CD4-positive, alpha-beta T cell (primary cell): ENCODE measurements at regions not wholly inside any gene's neighbourhood (a gene's known extent, or its start where the extent isn't known, plus 50 kb on each side); places are given as distances from the start of the nearest gene placed in this dataset.

Experiments used
- ATAC-seq: fragments of 200-7000 bp; cut with Tn5 transposase; one replicate; pipeline ENCODE4 v1.10.0; 2022; ENCODE audit warnings: mild to moderate bottlenecking; ENCODE audit not compliant: poor library complexity
- CTCF ChIA-PET: fragments of 350-600 bp; sonication (Branson Sonifier 250); formaldehyde crosslinking; loops from one replicate; lab custom pipeline; 2021; ENCODE audit warnings: antibody characterized with exemption, inconsistent platforms; lab: Charles Lee
- POLR2A ChIA-PET: fragments of 350-600 bp; sonication (Branson Sonifier 250); formaldehyde crosslinking; loops from one replicate; lab custom pipeline; 2021; ENCODE audit warnings: antibody characterized with exemption, inconsistent platforms; lab: Charles Lee
- DNase-seq, 14 experiments: peaks; one replicate each; pipeline ENCODE4 v3.0.0-alpha.2; 2013 to 2020; ENCODE audit warnings: mixed read lengths in 2 of 14
- H3K27ac ChIP-seq, 2 donors: one replicate each; pipeline versions ENCODE4 v1.5.1 to v1.7.0; 2013; ENCODE audit warnings: low read length in 2 of 2, low read depth in 1 of 2, mild to moderate bottlenecking in 1 of 2
- H3K27me3 ChIP-seq, 2 experiments: 1 replicate in 1 of 2; 2 replicates in 1 of 2; pipeline versions ENCODE4 v1.6.1 to v1.7.0; 2013; ENCODE audit warnings: low read length in 2 of 2, control low read depth in 1 of 2, mild to moderate bottlenecking in 1 of 2, moderate library complexity in 1 of 2; ENCODE audit not compliant: insufficient read depth in 2 of 2, control insufficient read depth in 1 of 2
- H3K36me3 ChIP-seq: one replicate; pipeline ENCODE4 v1.6.1; 2013; ENCODE audit warnings: low read length, control low read depth; ENCODE audit not compliant: insufficient read depth
- H3K4me1 ChIP-seq: one replicate; pipeline ENCODE4 v1.6.1; 2013; ENCODE audit warnings: low read length, control low read depth; ENCODE audit not compliant: insufficient read depth
- H3K4me3 ChIP-seq: one replicate; pipeline ENCODE4 v1.5.1; 2013; ENCODE audit warnings: mild to moderate bottlenecking, low read length, moderate library complexity
- H3K9me3 ChIP-seq, 2 experiments: 1 replicate in 1 of 2; 2 replicates in 1 of 2; pipeline versions ENCODE4 v1.6.1 to v1.7.0; 2013; ENCODE audit warnings: low read length in 2 of 2, mild to moderate bottlenecking in 2 of 2, control low read depth in 1 of 2, moderate library complexity in 1 of 2; ENCODE audit not compliant: control insufficient read depth in 1 of 2, insufficient read depth in 1 of 2
- H3K27ac Mint-ChIP-seq: one replicate; pipeline ENCODE4 v1.8.0; 2020; ENCODE audit warnings: mixed read lengths
- H3K27me3 Mint-ChIP-seq: one replicate; pipeline ENCODE4 v1.8.0; 2021; ENCODE audit warnings: mixed read lengths
- H3K36me3 Mint-ChIP-seq: one replicate; pipeline ENCODE4 v1.8.0; 2021; ENCODE audit warnings: low read depth, mixed read lengths
- H3K4me1 Mint-ChIP-seq: one replicate; pipeline ENCODE4 v1.8.0; 2021; ENCODE audit warnings: low read depth, mixed read lengths
- H3K4me3 Mint-ChIP-seq: one replicate; pipeline ENCODE4 v1.8.0; 2020; ENCODE audit warnings: mild to moderate bottlenecking, mixed read lengths
- H3K9me3 Mint-ChIP-seq: one replicate; pipeline ENCODE4 v1.8.0; 2020; ENCODE audit warnings: mixed read lengths
- intact Hi-C, 2 experiments: fragments of 100-400 bp; cut with DNase I in 1 of 2; cut with micrococcal nuclease in 1 of 2; formaldehyde crosslinking; loops; one replicate each; pipeline versions ENCODE4 v1.15.1 to v1.9.0; 2023 to 2025; cut with DNase I, micrococcal nuclease
- TF ChIP-seq, protein P1 (sequence below): fragments of 200-600 bp; IDR thresholded peaks from one replicate; pipeline ENCODE4 v1.8.0; 2022; ENCODE audit warnings: antibody characterized with exemption, mild to moderate bottlenecking

GRCh38 chr11:105204636-105205035 lies 65.1 kb upstream of the CARD18 start:
- TF ChIP-seq, protein P1, sequence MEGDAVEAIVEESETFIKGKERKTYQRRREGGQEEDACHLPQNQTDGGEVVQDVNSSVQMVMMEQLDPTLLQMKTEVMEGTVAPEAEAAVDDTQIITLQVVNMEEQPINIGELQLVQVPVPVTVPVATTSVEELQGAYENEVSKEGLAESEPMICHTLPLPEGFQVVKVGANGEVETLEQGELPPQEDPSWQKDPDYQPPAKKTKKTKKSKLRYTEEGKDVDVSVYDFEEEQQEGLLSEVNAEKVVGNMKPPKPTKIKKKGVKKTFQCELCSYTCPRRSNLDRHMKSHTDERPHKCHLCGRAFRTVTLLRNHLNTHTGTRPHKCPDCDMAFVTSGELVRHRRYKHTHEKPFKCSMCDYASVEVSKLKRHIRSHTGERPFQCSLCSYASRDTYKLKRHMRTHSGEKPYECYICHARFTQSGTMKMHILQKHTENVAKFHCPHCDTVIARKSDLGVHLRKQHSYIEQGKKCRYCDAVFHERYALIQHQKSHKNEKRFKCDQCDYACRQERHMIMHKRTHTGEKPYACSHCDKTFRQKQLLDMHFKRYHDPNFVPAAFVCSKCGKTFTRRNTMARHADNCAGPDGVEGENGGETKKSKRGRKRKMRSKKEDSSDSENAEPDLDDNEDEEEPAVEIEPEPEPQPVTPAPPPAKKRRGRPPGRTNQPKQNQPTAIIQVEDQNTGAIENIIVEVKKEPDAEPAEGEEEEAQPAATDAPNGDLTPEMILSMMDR: no peak
- Histone ChIP-seq H3K36me3 (no peaks in the 10 kb centered on the region), H3K9me3 (peaks cover 0 to under 1% of the 10 kb centered on the region in 2 experiments), H3K4me1 (no peaks in the 10 kb centered on the region), H3K27me3 (no peaks in the 10 kb centered on the region), H3K4me3 (no peak overlapping the region), H3K27ac (no peak overlapping the region)
- H3K36me3 Mint-ChIP-seq: no peaks in the 10 kb centered on the region
- H3K27me3 Mint-ChIP-seq: no peaks in the 10 kb centered on the region
- DNase-seq (no peak), ATAC-seq (no peak)
- no peak overlapping the region for H3K27ac Mint-ChIP-seq
- no peaks in the 10 kb centered on the region for H3K9me3 Mint-ChIP-seq
- intact Hi-C loops: no loop called here
- H3K4me3 Mint-ChIP-seq: no peak overlapping the region
- CTCF ChIA-PET: no interaction called here
- peaks cover 14% of the 10 kb centered on the region for H3K4me1 Mint-ChIP-seq
- POLR2A ChIA-PET: no interaction called here

- ChIA-PET CTCF (no interaction called here), POLR2A (no interaction called here)
- Mint-ChIP-seq H3K4me3 (no peak overlapping the region), H3K27ac (no peak overlapping the region), H3K27me3 (no peaks in the 10 kb centered on the region), H3K4me1 (peaks cover 14% of the 10 kb centered on the region), H3K36me3 (no peaks in the 10 kb centered on the region), H3K9me3 (no peaks in the 10 kb centered on the region)
- no peak overlapping the region for H3K4me3 ChIP-seq
- H3K9me3 ChIP-seq: peaks cover 0 to 4% of the 10 kb centered on the region in 2 experiments
- no peak for ATAC-seq
- no peaks in the 10 kb centered on the region for H3K27me3 ChIP-seq
- TF ChIP-seq, protein P1: no peak
- intact Hi-C loops: no loop called here
- H3K27ac ChIP-seq: no peak overlapping the region
- H3K4me1 ChIP-seq: no peaks in the 10 kb centered on the region
- no peak for DNase-seq
- no peaks in the 10 kb centered on the region for H3K36me3 ChIP-seq
Measured at GRCh38 chr11:105203569-105204240, 64.1 kb upstream of the CARD18 start.

DNA sequence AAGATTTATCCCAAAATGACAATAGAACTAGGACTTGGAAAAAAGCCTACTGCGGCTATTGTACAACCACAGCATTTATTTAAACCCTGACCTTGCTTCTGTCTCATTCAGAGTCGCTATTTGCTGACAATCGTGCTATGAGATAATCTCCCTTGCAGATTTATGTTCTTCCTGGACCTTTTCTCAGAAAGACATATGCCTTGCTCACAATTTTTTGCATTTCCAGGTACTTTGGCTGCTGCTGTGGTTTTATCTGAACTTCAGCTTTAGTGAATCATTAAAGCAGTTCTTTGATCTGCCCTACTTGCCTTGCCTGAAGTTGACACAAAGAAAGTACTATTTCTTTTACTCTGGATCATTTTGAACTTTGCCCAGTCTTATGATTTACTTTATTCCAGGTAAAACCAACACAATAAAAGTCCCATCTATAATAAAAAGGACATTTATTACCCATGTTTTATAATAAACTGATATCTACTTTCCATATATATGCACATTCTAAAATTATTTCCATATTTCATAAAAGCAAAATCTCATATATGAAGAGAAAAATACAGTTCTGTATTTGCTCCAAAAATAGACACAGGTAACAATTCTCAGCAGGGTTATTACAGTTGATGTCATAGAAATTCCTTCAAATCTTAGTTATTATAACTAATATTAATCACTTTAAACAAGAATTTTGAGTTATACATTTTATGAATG lies 63.4 kb upstream of the CARD18 start:
- no peaks in the 10 kb centered on the region for H3K27me3 ChIP-seq
- TF ChIP-seq, protein P1: no peak
- ChIA-PET CTCF (no interaction called here), POLR2A (no interaction called here)
- H3K36me3 ChIP-seq: no peaks in the 10 kb centered on the region
- no peak overlapping the region for H3K4me3 ChIP-seq
- Mint-ChIP-seq H3K4me3 (no peak overlapping the region), H3K9me3 (no peaks in the 10 kb centered on the region), H3K36me3 (no peaks in the 10 kb centered on the region), H3K27ac (no peak overlapping the region), H3K27me3 (no peaks in the 10 kb centered on the region), H3K4me1 (peaks cover 14% of the 10 kb centered on the region)
- no peaks in the 10 kb centered on the region for H3K4me1 ChIP-seq
- intact Hi-C loops: no loop called here
- DNase-seq (peak in 2 of 14 experiments; percentile 20 to 67), ATAC-seq (no peak)
- H3K27ac ChIP-seq: no peak overlapping the region
- peaks cover 0 to 4% of the 10 kb centered on the region in 2 experiments for H3K9me3 ChIP-seq
